ENCODE measurements at regions not wholly inside any gene's neighbourhood (a gene's known extent, or its start where the extent isn't known, plus 50 kb on each side); places are given as distances from the start of the nearest gene placed in this dataset.

DNA sequence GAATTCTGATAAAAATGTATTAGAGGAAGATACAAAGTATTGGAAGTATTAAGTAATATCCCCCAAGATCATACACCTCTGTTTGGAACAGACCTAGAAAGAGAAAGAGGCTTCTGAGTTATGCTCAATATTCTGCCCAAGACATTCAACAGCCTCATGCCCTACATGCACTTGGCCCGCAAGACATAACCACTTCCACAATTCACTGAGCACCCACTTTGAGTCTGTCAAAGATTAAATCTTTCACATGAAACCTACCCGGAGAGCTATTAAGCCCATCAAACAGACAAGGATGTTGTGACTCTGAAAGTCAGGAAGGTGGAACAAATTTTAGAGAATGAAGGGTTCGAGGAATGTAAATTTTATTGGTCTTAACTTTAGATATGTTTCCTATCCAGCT lies 344.7 kb upstream of the SYT4 start:
- peaks cover 36% of the 10 kb centered on the region for H3K4me1 ChIP-seq (ENCODE audit: insufficient read depth, low read length, poor library complexity, severe bottlenecking)
- intact Hi-C loops (cut with micrococcal nuclease; ENCODE audit: unreplicated experiment), result loop anchor here (1.0 to 10.0 kb wide), 7 partner anchors 343 to 1762 kb away; no protein-coding TSS in a partner anchor
- no peak overlapping the region for H3K4me3 ChIP-seq (ENCODE audit: low read depth, low read length, poor library complexity, severe bottlenecking)
- TF ChIP-seq EZH2 (IDR thresholded peaks at IDR 0.05; ENCODE audit: borderline replicate concordance, low read depth, low read length, poor library complexity, severe bottlenecking), result no peak
- TF ChIP-seq, protein P1, sequence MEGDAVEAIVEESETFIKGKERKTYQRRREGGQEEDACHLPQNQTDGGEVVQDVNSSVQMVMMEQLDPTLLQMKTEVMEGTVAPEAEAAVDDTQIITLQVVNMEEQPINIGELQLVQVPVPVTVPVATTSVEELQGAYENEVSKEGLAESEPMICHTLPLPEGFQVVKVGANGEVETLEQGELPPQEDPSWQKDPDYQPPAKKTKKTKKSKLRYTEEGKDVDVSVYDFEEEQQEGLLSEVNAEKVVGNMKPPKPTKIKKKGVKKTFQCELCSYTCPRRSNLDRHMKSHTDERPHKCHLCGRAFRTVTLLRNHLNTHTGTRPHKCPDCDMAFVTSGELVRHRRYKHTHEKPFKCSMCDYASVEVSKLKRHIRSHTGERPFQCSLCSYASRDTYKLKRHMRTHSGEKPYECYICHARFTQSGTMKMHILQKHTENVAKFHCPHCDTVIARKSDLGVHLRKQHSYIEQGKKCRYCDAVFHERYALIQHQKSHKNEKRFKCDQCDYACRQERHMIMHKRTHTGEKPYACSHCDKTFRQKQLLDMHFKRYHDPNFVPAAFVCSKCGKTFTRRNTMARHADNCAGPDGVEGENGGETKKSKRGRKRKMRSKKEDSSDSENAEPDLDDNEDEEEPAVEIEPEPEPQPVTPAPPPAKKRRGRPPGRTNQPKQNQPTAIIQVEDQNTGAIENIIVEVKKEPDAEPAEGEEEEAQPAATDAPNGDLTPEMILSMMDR (conservative IDR thresholded peaks at IDR 0.05; ENCODE audit: low read depth, low read length), result no peak
- ChIA-PET POLR2A (ENCODE audit: low non-redundant PET) (no interaction called here), CTCF (interaction anchor here (2.0 kb wide), 1 partner anchor 1764 kb away, joined by 8 read pairs; no protein-coding TSS in a partner anchor)
- no peaks in the 10 kb centered on the region for H3K36me3 ChIP-seq (ENCODE audit: insufficient read depth, low read length, poor library complexity, severe bottlenecking)
- peak overlapping the region; percentile 27 for H3K27ac ChIP-seq (ENCODE audit: low read depth, low read length, poor library complexity, severe bottlenecking)
- DNase-seq (ENCODE audit: low spot score), result peak; percentile 54
- no peaks in the 10 kb centered on the region for H3K9me3 ChIP-seq (ENCODE audit: low read depth, low read length, poor library complexity, severe bottlenecking)
- no peaks in the 10 kb centered on the region for H3K27me3 ChIP-seq (replicated peaks; ENCODE audit: insufficient read depth, low read depth, low read length, poor library complexity)
- BruUV-seq (replicated peaks), result no TSS peak

DNA sequence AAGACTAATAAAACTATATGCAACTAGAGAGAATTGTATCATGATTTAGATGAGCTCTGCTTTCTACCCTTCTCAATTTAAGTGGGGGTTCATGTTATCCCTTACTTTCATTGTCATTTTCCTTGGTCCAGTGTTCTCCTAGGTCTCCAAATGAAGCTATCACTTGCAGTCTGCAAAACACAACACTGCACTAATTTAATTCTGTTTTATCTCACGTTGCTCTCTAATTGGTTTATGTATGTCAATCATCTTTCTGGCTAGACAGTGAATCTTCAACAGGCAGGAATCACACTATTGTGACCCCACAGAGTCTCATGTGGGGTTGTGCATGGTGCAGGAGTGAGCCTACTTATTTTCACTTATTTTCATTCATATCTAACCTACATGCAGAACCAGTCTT lies 348.3 kb upstream of the SYT4 start:
- POLR2A ChIA-PET (ENCODE audit: low non-redundant PET), result no interaction called here
- CTCF ChIA-PET, result interaction anchor here (0.5 kb wide), 1 partner anchor 410 kb away, joined by 6 read pairs; no protein-coding TSS in a partner anchor
- BruUV-seq (replicated peaks), result no TSS peak

DNA sequence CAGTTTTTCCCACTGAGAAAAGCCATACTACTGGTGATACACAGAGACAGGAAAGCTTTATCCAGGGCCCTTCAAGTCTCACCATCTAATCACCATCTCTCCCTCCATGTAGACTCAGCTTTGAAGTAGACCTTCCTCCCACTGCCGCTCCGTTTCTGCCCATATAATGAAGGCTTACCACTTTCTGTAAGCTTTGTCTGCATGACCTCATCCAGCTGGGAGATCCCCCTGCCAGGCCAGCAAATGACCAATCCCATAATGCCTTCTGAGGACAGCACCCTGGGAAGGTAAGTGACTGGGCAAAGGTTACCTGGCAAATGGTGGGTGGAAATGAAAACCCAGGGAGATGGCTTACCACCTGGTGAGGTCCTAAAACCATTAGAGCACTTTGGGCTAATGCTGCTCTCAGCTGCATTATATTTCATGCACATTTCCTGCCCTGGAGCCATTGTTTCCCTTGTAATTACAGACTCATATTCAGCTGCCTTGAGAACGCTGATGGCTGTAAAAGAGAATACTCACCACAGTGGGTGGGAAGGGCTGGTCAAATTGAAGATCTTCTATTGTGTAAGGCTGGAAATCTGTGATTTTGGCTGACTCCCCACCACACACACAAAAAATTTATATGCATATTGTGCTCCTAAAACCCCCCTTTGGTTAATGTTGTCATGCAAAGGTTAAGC lies 350.7 kb upstream of the SYT4 start:
- no peaks in the 10 kb centered on the region for H3K36me3 ChIP-seq (ENCODE audit: insufficient read depth, low read length, poor library complexity, severe bottlenecking)
- ChIA-PET CTCF (interaction anchor here (1.1 kb wide), 1 partner anchor 1993 kb away, joined by 4 read pairs; no protein-coding TSS in a partner anchor), POLR2A (ENCODE audit: low non-redundant PET) (no interaction called here)
- no peaks in the 10 kb centered on the region for H3K9me3 ChIP-seq (ENCODE audit: low read depth, low read length, poor library complexity, severe bottlenecking)
- intact Hi-C loops (cut with micrococcal nuclease; ENCODE audit: unreplicated experiment), result loop anchor here (10.0 kb wide), 4 partner anchors 337 to 1047 kb away; no protein-coding TSS in a partner anchor
- DNase-seq (ENCODE audit: low spot score), result peak; percentile 87
- H3K27me3 ChIP-seq (replicated peaks; ENCODE audit: insufficient read depth, low read depth, low read length, poor library complexity), result no peaks in the 10 kb centered on the region
- no peak for TF ChIP-seq EZH2 (IDR thresholded peaks at IDR 0.05; ENCODE audit: borderline replicate concordance, low read depth, low read length, poor library complexity, severe bottlenecking)
- TF ChIP-seq, protein P1 (conservative IDR thresholded peaks at IDR 0.05; ENCODE audit: low read depth, low read length), result no peak
- peak overlapping the region; percentile 65 for H3K27ac ChIP-seq (ENCODE audit: low read depth, low read length, poor library complexity, severe bottlenecking)
- H3K4me1 ChIP-seq (ENCODE audit: insufficient read depth, low read length, poor library complexity, severe bottlenecking), result peaks cover 42% of the 10 kb centered on the region
- no peak overlapping the region for H3K4me3 ChIP-seq (ENCODE audit: low read depth, low read length, poor library complexity, severe bottlenecking)
- no TSS peak for BruUV-seq (replicated peaks)

More for the DNA sequence above, 348.3 kb upstream of the SYT4 start:
- Histone ChIP-seq H3K27me3 (replicated peaks; ENCODE audit: insufficient read depth, low read depth, low read length, poor library complexity) (no peaks in the 10 kb centered on the region), H3K9me3 (ENCODE audit: low read depth, low read length, poor library complexity, severe bottlenecking) (no peaks in the 10 kb centered on the region), H3K4me3 (ENCODE audit: low read depth, low read length, poor library complexity, severe bottlenecking) (no peak overlapping the region), H3K4me1 (ENCODE audit: insufficient read depth, low read length, poor library complexity, severe bottlenecking) (peaks cover 53% of the 10 kb centered on the region), H3K36me3 (ENCODE audit: insufficient read depth, low read length, poor library complexity, severe bottlenecking) (no peaks in the 10 kb centered on the region), H3K27ac (ENCODE audit: low read depth, low read length, poor library complexity, severe bottlenecking) (no peak overlapping the region)
- DNase-seq (ENCODE audit: low spot score), result no peak
- intact Hi-C loops (cut with micrococcal nuclease; ENCODE audit: unreplicated experiment), result loop anchor here (10.0 kb wide), 4 partner anchors 339 to 1049 kb away; no protein-coding TSS in a partner anchor
- TF ChIP-seq, protein P1 (conservative IDR thresholded peaks at IDR 0.05; ENCODE audit: low read depth, low read length), result no peak
- no peak for TF ChIP-seq EZH2 (IDR thresholded peaks at IDR 0.05; ENCODE audit: borderline replicate concordance, low read depth, low read length, poor library complexity, severe bottlenecking)

Data from A673 (cell line).